Peyer's patch (tissue), 4 donors: ENCODE measurements at regions not wholly inside any gene's neighbourhood (a gene's known extent, or its start where the extent isn't known, plus 50 kb on each side); places are given as distances from the start of the nearest gene placed in this dataset.

Experiments
- CTCF ChIP-seq, 6 experiments: fragments of 450-650 bp in 4 of 6; fragments of 200-600 bp in 2 of 6; sonication (generic) in 1 of 6; IDR thresholded peaks; one replicate each; pipeline ENCODE4 v1.5.1; 2017 to 2019; ENCODE audit warnings: antibody characterized with exemption in 6 of 6, mild to moderate bottlenecking in 3 of 6, moderate library complexity in 1 of 6
- POLR2A ChIP-seq, 2 donors: fragments of 450-650 bp; IDR thresholded peaks; one replicate each; pipeline ENCODE4 v1.5.1; 2017; ENCODE audit warnings: antibody characterized with exemption in 2 of 2, mild to moderate bottlenecking in 2 of 2, moderate library complexity in 2 of 2

- TF ChIP-seq CTCF (IDR thresholded peaks at IDR 0.05) (no peak), POLR2A (IDR thresholded peaks at IDR 0.05) (no peak)
Measured at GRCh38 chr13:88685459-88685858, 1014.3 kb downstream of the SLITRK5 start.
